AG09309 (cell line): ENCODE measurements at regions not wholly inside any gene's neighbourhood (a gene's known extent, or its start where the extent isn't known, plus 50 kb on each side); places are given as distances from the start of the nearest gene placed in this dataset.

Experiments
- DNase-seq: peaks from one replicate; pipeline ENCODE4 v3.0.0-alpha.2; 2010; ENCODE audit warnings: low read depth
- H3K4me3 ChIP-seq: 2 replicates; pipeline ENCODE4 v1.5.1; 2011; ENCODE audit warnings: mild to moderate bottlenecking, low read depth, low read length, moderate library complexity; ENCODE audit not compliant: control insufficient read depth
- CTCF ChIP-seq: IDR thresholded peaks from 2 replicates; pipeline ENCODE4 v1.5.1; 2011; ENCODE audit warnings: mild to moderate bottlenecking, low read depth, low read length, inconsistent platforms; ENCODE audit not compliant: insufficient read depth, control insufficient read depth; ENCODE audit errors: missing control alignments

- H3K4me3 ChIP-seq: no peak overlapping the region
- no peak for TF ChIP-seq CTCF
- no peak for DNase-seq
These were observed 288.5 kb downstream of the FBXW7 start for GRCh38 chr4:152247271-152247975.

- TF ChIP-seq CTCF: no peak
- DNase-seq: no peak
- no peak overlapping the region for H3K4me3 ChIP-seq
These were observed 289.2 kb downstream of the FBXW7 start for GRCh38 chr4:152246659-152247058.

- DNase-seq: no peak
- no peak for TF ChIP-seq CTCF
- no peak overlapping the region for H3K4me3 ChIP-seq
These were observed 290.2 kb downstream of the FBXW7 start for GRCh38 chr4:152245680-152246079.

- no peak for TF ChIP-seq CTCF
- DNase-seq: no peak
- no peak overlapping the region for H3K4me3 ChIP-seq
These were observed 291.2 kb downstream of the FBXW7 start for GRCh38 chr4:152244659-152245058.

- no peak overlapping the region for H3K4me3 ChIP-seq
- TF ChIP-seq CTCF: no peak
- no peak for DNase-seq
These were observed 291.8 kb downstream of the FBXW7 start for GRCh38 chr4:152243896-152244595.

GRCh38 chr4:152243206-152243605 is 292.7 kb downstream of the FBXW7 start:
- no peak for TF ChIP-seq CTCF
- no peak for DNase-seq
- H3K4me3 ChIP-seq: no peak overlapping the region
